ENCODE measurements at regions not wholly inside any gene's neighbourhood (a gene's known extent, or its start where the extent isn't known, plus 50 kb on each side); places are given as distances from the start of the nearest gene placed in this dataset.

GRCh38 chr6:41489120-41489851, 56.9 kb upstream of the FOXP4 start:
- no peaks in the 10 kb centered on the region for H3K9me3 ChIP-seq (ENCODE audit: low read length)
- H3K36me3 Mint-ChIP-seq: no peaks in the 10 kb centered on the region
- peaks cover 12 to 51% of the 10 kb centered on the region in 2 donors for H3K27me3 Mint-ChIP-seq
- ChIA-PET POLR2A (no interaction called here), CTCF (no interaction called here)
- DNase-seq: no peak
- H3K27ac ChIP-seq (ENCODE audit: low read depth, low read length): no peak overlapping the region
- H3K27me3 ChIP-seq (ENCODE audit: insufficient read depth, low read length, poor library complexity, severe bottlenecking): peaks cover 8% of the 10 kb centered on the region
- no peaks in the 10 kb centered on the region for H3K4me1 ChIP-seq (ENCODE audit: insufficient read depth, low read length)
- no peak overlapping the region for H3K27ac Mint-ChIP-seq
- no peak overlapping the region for H3K4me3 ChIP-seq (ENCODE audit: low read length)
- H3K4me3 Mint-ChIP-seq: no peak overlapping the region
- no peaks in the 10 kb centered on the region for H3K9me3 Mint-ChIP-seq
- H3K36me3 ChIP-seq (ENCODE audit: insufficient read depth, low read length): no peaks in the 10 kb centered on the region
- no peaks in the 10 kb centered on the region for H3K4me1 Mint-ChIP-seq

- no peaks in the 10 kb centered on the region for H3K9me3 Mint-ChIP-seq
- H3K9me3 ChIP-seq (ENCODE audit: low read length): no peaks in the 10 kb centered on the region
- no peak overlapping the region for H3K4me3 Mint-ChIP-seq
- no peak for DNase-seq
- no peaks in the 10 kb centered on the region for H3K36me3 ChIP-seq (ENCODE audit: insufficient read depth, low read length)
- H3K36me3 Mint-ChIP-seq: no peaks in the 10 kb centered on the region
- peaks cover 14 to 39% of the 10 kb centered on the region in 2 donors for H3K27me3 Mint-ChIP-seq
- no peak overlapping the region for H3K27ac ChIP-seq (ENCODE audit: low read depth, low read length)
- H3K4me3 ChIP-seq (ENCODE audit: low read length): no peak overlapping the region
- peaks cover 14% of the 10 kb centered on the region for H3K27me3 ChIP-seq (ENCODE audit: insufficient read depth, low read length, poor library complexity, severe bottlenecking)
- no peak overlapping the region for H3K27ac Mint-ChIP-seq
- no peaks in the 10 kb centered on the region for H3K4me1 Mint-ChIP-seq
- ChIA-PET POLR2A (no interaction called here), CTCF (interaction anchor here (1.4 kb wide), 1 partner anchor 68 kb away, joined by 4 read pairs; no protein-coding TSS in a partner anchor)
- H3K4me1 ChIP-seq (ENCODE audit: insufficient read depth, low read length): no peaks in the 10 kb centered on the region
These were observed 53.8 kb upstream of the FOXP4 start for GRCh38 chr6:41492261-41492891.

- H3K9me3 Mint-ChIP-seq: no peaks in the 10 kb centered on the region
- POLR2A ChIA-PET: no interaction called here
- CTCF ChIA-PET: no interaction called here
- Histone ChIP-seq H3K27me3 (ENCODE audit: insufficient read depth, low read length, poor library complexity, severe bottlenecking) (peaks cover 14% of the 10 kb centered on the region), H3K36me3 (ENCODE audit: insufficient read depth, low read length) (no peaks in the 10 kb centered on the region), H3K27ac (ENCODE audit: low read depth, low read length) (no peak overlapping the region), H3K4me1 (ENCODE audit: insufficient read depth, low read length) (no peaks in the 10 kb centered on the region), H3K9me3 (ENCODE audit: low read length) (no peaks in the 10 kb centered on the region), H3K4me3 (ENCODE audit: low read length) (no peak overlapping the region)
- H3K36me3 Mint-ChIP-seq: no peaks in the 10 kb centered on the region
- H3K27me3 Mint-ChIP-seq: peaks cover 17 to 48% of the 10 kb centered on the region in 2 donors
- no peak overlapping the region for H3K4me3 Mint-ChIP-seq
- H3K27ac Mint-ChIP-seq: no peak overlapping the region
- no peaks in the 10 kb centered on the region for H3K4me1 Mint-ChIP-seq
- DNase-seq: peak in 1 of 5 donors; percentile 5
These were observed 51.7 kb upstream of the FOXP4 start for GRCh38 chr6:41494212-41495110.
